ENCODE measurements at regions not wholly inside any gene's neighbourhood (a gene's known extent, or its start where the extent isn't known, plus 50 kb on each side); places are given as distances from the start of the nearest gene placed in this dataset.

DNA sequence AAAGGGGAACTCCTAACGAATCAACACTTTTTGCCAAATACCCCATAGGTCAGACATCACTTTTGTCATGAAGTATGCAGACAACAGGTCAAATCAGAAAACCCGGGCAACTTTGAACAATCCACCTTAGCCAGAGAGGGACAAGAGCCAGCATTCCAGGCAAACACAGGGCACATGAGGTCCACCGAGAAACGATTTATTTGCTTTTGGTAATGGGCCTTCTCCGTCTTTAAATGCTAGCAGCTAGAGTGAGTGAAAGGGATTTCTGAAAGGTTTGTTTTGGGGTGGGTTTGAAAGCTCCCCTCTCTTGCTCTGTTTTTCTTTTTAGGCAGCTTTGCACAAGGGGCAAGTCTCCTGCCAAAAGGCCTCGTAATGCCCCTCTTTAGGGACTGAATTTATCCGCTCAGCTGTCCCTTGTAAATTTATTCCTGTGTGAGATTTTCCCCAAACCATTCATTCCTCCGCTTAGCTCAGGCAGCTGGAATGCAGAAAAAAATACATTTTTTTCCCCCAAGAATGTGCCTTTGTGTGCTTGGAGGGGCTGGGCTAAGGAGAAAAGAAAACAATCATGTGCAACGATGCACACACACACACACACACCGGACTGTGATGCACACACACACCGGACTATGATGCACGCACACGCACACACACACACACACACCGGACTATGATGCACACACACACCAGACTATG lies 196.9 kb downstream of the SNX19 start:
- TF ChIP-seq, protein P1, sequence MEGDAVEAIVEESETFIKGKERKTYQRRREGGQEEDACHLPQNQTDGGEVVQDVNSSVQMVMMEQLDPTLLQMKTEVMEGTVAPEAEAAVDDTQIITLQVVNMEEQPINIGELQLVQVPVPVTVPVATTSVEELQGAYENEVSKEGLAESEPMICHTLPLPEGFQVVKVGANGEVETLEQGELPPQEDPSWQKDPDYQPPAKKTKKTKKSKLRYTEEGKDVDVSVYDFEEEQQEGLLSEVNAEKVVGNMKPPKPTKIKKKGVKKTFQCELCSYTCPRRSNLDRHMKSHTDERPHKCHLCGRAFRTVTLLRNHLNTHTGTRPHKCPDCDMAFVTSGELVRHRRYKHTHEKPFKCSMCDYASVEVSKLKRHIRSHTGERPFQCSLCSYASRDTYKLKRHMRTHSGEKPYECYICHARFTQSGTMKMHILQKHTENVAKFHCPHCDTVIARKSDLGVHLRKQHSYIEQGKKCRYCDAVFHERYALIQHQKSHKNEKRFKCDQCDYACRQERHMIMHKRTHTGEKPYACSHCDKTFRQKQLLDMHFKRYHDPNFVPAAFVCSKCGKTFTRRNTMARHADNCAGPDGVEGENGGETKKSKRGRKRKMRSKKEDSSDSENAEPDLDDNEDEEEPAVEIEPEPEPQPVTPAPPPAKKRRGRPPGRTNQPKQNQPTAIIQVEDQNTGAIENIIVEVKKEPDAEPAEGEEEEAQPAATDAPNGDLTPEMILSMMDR (conservative IDR thresholded peaks at IDR 0.05), result no peak
- no peak for TF ChIP-seq ZFX (IDR thresholded peaks at IDR 0.05)

All from C4-2B (cell line).